PC-3 (cell line): ENCODE measurements at regions not wholly inside any gene's neighbourhood (a gene's known extent, or its start where the extent isn't known, plus 50 kb on each side); places are given as distances from the start of the nearest gene placed in this dataset.

Experiments
- CTCF ChIP-seq: fragments of 300-600 bp; sonication (generic); conservative IDR thresholded peaks from 2 replicates; pipeline ENCODE4 v1.5.1; 2017; ENCODE audit warnings: antibody characterized with exemption, low read depth, mild to moderate bottlenecking, low read length
- EZH2 ChIP-seq: fragments of 300-600 bp; sonication (generic); IDR thresholded peaks from one replicate; pipeline ENCODE4 v1.6.1; 2017; ENCODE audit warnings: antibody characterized with exemption, mild to moderate bottlenecking, low read length; ENCODE audit not compliant: unreplicated experiment
- EZH2phosphoT487 ChIP-seq: fragments of 300-600 bp; sonication (generic); IDR thresholded peaks from 2 replicates; pipeline ENCODE4 v1.6.1; 2018; ENCODE audit warnings: mild to moderate bottlenecking, antibody characterized with exemption, low read length, borderline replicate concordance

- TF ChIP-seq EZH2: no peak
- no peak for TF ChIP-seq CTCF
- TF ChIP-seq EZH2phosphoT487: no peak
These were observed 159.7 kb upstream of the MCHR2 start for GRCh38 chr6:100153636-100154275.
